Tongue (tissue), 1 donor: ENCODE measurements at regions not wholly inside any gene's neighbourhood (a gene's known extent, or its start where the extent isn't known, plus 50 kb on each side); places are given as distances from the start of the nearest gene placed in this dataset.

Source experiments
- DNase-seq: peaks from one replicate; pipeline ENCODE4 v3.0.0-alpha.2; 2015

DNA sequence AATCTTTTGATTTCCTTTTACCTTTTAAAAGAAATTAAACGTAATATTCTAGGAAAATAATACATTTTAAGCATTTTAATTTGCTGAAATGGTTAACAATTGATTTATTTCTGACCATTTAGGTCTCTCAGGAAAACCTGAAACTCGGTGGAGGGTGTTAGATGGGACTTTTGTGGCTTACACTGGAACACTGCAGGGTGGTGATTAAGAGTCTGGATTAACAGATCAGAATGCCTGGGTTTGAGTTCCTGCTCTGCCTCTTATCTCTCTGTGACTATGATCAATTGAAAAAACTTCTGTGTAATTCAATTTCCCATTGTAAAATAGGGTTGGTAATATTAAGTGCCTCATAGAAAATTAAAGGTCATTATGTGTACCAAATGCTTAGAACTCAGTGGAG is 168.7 kb downstream of the UBE2E3 start:
- DNase-seq: no peak

DNA sequence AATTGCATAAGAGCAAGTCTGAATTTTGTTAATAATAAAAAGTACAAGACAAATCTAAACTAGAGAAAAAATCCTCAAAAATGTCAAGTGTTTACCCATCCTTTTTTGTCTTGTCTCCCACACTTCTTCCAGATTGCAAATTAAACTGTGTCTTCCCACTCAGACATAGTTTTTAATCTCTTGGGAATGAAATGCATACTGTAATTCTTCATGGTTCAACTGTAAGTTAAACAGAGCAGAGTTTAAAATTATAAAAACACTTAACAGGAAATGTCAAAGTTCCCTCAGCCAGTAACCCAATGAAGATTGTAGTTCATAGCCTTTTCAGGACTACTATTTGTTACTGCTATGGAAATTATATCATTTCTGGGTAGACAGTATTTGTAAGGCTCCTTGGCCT is 171.8 kb downstream of the UBE2E3 start:
- DNase-seq: no peak

DNA sequence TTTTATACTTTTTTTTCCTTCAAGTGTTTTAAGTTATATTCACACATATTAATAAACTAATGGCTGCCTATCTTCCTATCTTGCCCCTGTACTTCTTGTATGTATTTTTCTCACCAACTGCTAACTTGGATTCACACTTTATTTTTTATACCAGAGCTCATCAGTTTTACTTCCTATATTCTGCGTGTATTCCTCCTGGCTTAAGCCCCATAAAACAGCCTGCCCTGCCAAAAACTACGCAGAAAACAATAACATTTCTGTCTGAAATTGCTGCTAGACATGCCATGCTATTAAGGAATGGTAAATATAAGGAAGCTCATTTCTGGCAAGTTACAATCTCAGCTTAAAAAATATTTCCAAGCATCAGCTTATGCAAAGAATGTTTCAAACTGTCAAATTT is 172.3 kb downstream of the UBE2E3 start:
- no peak for DNase-seq

DNA sequence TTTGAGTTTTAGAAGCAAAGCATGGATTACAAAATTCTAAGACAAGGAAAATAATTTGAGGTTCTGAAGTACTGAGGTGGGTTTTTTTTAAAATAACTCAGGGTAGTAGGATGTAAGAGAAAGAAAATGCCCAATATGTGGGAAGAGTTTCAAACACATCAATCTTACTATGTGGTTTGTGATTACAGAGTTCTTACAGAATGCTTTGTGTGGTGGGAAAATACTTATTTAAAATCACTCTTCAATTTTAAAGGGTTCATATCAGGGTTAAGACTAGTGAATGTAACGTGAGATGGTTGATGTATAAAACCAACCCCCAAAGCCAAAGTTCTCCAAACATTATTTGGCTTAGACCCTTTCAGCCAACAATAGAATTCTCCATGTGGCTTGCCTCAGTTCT is 173.5 kb downstream of the UBE2E3 start:
- DNase-seq: no peak

DNA sequence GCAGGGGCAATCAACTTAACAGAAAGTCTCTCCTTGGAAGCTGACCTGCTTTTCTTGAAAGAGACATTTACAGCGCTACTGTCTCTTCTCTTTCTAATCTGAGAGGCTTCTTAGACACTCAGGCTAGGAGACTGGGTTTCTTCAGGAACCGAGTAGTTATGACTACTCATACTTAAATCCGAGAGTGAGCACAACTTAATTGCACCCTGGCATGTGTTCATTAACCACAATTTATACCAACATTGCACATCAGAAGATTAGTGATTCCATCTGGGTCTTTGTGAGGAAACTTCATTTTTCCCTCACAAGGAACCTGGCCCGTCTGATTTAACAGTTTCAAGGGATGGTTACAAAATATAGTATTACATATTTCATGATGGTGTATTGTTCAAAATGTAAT is 176.9 kb downstream of the UBE2E3 start:
- DNase-seq: no peak

DNA sequence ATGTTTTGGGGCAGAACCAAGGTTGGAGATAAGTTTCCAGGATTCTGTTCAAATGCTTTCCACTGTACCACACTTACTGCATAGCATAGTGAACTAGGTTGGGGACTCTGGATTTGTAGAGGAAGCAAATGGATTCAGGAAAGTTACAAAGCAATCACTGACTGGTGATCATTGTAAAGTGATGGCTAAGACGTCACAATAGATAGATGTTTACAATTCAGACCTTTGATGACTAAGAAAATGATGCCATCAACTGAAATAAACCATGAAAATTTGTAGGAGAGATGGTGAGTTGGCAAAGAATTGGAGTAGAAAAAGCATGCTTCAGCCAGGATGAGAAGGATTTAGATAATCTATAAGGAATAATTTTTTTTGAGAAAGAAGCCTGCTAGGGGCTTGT is 178.0 kb downstream of the UBE2E3 start:
- no peak for DNase-seq

DNA sequence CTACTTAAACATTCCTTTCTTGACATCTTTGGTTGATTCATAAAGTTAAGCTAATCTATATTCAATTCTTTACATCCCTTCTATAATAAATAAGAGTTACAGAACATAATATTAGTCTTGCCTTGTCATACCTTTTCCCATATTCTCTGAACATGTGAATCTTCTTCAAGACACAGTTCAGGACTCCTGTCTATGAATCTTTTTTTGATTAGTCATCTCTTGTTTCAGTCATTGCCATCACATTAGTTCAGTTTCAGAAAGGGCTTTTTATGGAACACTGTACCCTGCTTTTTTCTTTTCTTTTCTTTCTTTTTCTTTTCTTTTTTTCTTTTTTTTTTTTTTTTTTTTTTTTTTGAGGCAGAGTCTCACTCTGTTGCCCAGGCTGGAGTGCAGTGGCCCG is 181.2 kb downstream of the UBE2E3 start:
- DNase-seq: no peak

DNA sequence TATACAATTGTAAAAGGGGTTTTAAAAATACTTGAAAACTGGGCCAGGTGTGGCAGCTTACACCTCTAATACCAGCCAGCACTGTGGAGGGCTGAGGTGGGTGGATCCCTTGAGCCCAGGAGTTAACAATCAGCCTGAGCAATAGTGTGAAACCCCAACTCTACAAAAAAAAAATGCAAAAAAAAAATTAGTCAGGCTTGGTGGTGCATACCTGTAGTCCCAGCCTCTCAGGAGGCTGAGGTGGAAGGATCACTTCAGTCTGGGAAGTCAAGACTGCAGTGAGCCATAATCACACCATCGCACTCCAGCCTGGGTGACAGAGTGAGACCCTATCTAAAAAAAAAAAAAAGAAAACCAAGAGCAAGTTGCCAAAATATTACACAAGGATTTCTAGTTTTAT is 182.7 kb downstream of the UBE2E3 start:
- DNase-seq: no peak

DNA sequence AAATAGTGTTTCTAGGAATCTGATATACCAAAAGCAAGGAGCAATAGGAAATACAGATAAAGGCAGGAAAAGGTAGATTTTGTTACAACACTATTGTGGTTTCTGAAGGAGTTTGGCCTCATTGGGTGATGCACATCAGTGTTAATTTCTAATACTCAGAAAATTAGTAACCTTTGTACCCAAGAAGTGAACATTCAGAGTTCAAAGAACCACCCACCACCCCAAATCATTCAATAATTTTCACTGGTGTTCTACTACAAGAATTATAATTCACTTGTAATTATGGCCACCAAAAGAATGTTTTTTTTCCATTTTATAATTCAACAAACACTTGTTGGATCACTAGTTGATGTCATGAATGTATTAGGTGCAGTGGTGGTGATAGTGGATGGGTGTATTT is 183.3 kb downstream of the UBE2E3 start:
- DNase-seq: no peak

DNA sequence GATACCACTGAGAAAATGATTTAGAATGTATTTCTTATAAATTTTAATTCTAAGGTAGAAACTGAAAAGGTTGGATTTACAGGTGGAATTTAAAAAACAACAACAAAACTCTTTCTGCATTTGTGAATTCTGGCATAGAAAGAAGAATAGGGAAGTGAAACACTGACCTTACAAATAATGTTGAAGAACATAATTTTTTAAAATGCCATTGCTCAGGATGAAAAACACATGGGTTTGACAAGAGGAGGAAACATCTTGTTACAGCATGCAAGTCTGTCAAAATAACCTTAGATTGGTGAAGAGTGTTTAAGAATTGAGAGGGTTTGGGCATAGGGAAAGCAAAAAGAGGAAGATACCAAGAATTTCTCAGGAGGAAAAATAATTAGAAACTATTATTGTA is 184.3 kb downstream of the UBE2E3 start:
- DNase-seq: no peak

DNA sequence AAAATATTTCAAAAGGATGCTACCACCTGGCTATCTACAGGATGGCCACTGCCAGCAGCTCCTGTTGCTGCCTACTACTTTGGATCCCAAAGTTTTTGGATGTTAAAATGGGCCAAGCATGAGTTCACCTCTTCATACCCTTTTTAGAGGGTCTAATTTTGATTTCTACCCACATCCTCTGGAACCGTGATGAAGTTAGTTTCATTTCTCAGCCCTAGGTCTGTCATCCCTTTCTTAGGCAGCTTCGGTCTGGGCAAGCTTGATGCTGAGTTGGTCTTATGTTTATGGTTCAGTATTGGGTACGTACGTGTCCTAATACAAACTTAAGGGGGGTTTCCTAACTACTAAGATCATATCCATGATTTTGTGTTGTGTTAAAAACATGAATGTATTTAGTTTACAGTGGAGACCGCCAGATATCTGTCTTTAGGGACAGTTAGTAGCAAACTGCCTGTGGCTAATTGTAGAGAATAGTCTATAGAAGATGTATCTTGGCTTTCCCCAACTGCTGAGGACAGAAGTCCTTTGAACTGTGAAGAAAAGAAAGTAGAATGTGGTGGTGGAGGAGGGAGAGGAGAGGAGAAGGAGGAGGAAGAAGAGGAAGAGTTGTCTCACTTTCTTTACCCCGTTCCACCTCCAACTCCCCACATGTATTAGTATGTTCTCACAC is 184.9 kb downstream of the UBE2E3 start:
- no peak for DNase-seq

DNA sequence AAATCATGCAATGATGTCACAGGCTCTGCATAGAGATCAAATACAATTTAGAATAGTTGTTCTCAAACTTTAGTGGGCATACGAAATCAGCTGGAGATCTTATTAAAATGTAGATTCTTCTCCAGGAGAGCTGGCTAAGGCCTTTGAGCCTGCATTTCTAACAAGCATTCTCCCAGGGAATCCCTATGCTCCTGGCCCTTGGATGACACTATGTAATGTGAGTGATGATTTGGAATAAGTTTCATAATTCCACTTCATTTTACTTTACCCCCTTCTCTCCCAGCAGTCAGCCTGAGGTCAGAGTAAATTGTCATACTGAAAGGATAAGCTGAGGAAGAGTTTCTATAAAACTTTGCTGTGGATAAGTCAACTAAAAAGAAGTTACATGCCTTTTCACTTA is 189.1 kb downstream of the UBE2E3 start:
- no peak for DNase-seq

DNA sequence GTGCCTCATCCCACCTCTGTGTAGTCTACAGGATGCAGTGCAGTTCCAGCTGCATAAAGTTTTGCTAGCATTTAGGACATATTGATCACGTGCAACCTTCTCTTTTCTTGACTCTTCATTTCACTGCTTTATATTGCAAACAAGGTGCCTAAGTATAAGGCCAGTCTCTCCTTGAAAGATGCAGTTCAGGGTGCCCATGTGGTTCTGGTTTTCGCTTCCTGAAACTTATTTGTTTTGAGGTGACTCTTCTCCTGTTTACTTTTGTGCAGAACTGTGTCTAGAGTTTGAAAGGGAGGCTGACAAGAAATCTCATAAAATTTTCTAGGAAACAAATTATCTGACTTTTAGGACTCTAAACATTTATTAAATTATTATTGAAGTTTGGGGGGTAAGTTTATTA is 189.9 kb downstream of the UBE2E3 start:
- no peak for DNase-seq

DNA sequence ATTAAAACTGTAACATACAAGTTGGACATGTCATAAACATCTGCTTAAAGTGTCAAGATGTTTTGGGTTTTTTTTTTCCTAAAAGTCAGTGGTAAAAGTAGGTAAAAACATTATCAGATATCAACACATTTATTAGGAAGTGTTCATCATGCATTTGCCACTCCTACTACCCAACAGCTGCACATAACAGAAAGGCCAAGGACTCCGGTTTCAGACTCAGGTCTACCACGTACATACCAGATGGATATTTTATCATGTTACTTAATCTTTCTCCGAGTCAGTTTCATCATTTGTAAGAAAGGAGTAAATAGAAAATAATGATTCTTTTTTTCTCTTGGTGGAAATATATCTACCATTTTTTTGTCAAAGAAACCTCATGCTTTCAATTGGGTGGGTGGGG is 192.3 kb downstream of the UBE2E3 start:
- peak; percentile 49 for DNase-seq

DNA sequence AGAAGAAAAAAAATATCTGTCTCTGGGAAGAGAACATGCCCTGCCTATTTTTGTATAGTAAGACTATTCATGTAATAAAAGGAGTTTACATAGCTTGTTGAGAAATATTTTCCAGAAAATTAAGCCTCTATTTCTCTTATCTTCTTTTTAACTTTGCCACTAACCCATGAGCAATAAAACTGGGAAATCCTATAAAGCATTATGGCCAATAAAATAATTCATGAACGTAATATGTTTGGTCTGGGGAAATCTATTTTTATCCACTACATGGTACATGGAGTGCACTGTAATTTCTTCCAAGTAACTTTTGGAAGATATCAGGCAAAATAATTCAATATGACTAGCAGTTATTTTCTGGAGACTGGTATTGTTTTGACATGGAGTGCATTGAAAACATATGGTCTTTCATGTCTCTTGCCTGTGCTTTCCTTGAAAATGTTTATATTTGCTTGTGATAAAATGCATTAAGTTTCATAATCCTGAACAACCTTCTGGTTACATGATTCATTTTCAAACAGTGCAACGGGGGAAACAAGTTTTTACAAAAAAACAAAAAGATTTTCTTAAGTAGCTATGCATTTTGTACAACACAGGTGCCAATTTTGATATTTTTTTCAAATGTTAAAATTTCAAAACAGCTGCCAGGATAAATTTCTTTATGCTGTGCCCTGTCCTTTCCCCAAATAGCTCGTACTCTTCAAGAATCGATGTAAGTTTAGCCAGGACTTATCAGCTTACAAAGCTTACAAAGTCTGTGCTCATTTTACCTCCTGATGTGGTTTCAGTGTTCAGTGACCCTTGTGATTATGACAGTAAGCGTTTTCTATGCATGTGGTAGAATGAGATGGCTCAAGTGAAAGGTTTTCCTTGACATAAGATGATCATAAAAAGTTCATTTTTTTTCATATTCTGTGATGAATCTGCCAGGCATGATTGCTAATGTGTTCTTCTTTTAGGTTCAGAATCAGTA is 194.5 kb downstream of the UBE2E3 start:
- DNase-seq: peak; percentile 22

DNA sequence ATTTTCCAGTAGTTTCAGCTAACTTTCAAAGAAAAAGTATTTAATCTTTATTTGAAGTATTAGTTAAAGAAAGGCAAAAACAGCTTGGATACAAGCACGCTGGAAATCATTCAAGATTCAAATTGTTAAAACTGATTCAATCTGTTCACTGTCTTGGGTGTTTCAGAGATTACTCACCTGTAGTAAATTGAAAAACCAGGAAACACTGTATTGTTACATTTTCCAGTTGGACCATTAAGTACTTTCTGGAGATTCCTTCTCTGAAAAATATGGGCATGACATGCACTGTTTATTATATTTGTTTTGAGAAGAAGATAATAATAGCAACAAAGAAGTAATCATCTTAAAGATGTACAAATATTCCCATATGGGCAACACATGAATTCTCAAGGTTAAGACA is 196.1 kb downstream of the UBE2E3 start:
- no peak for DNase-seq

DNA sequence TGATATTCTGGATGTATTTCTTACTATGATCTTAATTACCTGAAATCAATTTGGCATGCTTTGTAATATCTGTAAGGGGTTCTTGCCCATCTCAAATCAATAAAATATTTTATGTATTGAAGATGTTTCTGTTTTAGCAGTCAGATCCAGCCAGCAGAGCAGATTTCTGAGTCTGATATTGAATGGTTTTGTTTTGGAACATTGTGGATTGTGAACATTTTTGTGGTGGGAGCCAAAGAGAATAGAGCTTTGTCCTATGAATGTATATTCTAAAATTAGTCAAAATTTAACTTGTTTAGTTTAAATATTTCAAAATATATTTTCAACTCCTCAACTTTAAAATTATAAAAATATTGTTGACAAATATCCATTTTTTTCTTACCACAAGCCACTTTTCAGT is 197.0 kb downstream of the UBE2E3 start:
- DNase-seq: no peak

DNA sequence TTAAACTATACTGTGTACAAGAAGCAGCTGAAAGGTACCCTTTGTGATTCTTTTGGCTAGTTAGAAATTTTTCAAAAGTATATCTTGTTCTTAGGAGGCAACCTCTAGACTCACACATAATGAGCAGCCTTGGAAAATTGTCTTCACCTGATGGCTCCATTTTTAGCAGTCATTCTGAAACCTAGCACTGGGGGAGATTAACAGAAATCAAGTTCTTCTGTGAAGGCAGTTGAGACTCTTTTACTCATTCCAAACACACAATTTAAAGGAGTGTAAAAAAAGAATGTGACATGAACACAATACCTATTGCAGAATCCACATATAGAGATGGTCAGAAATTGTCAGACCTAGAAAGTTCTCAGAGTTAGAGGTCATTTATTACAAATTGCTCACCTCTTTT is 197.7 kb downstream of the UBE2E3 start:
- DNase-seq: no peak

DNA sequence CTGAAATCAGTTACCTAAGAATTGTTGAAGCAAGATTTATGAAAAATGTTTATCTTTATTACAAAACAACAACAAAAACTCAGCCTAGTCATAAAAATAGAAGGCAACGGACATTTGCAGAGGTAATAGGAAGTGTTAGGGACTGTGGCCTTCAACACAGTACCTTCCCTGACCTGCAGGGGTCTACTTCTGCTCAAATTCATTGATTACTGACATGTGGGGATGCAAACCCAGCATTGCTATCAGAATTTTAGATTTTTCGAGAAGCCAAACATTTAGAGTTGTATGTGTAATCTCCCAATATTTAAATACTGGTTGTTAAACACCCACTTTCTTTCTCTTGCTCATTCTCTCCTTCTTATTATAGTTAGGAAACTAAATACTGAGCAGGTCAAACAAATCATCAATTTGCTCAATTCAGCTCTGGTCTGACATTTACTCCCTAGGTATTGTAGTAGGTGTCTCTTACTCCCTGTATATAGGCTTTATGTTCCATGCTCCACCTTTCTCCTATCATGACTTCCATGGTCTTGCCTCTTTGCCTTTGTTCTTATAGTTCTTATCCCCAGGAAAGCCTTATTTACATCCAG is 198.5 kb downstream of the UBE2E3 start:
- DNase-seq: no peak

DNA sequence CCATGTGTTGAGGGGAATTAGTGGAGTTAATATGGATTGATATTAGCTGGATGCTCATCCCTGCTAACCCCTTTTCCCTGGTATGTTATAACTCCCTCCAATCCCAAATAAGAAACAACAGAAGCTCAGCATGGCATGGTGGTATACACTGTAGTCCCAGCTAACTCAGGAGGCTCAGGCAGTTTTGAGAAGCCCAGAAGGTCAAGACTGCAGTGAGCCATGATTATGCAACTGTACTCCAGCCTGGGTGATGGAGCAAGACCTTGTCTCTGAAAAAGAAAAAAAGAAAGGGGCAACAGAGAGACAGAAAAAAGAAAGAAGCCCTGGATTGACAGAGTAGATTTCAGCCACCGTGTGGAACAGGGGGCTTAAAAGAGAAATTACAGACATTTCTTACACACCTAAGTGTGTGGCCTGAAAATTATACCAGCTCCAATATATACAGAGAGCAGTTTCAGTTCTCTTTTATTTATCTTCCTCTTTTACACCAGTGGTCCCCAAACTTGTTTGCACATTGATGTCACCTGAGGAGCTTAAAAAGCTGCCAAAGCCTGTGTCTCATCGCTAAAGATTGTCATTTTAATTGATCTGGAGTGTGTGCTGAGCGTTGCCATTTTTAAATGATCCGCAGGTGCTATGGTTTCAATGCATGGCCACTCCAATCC is 203.6 kb downstream of the UBE2E3 start:
- no peak for DNase-seq

DNA sequence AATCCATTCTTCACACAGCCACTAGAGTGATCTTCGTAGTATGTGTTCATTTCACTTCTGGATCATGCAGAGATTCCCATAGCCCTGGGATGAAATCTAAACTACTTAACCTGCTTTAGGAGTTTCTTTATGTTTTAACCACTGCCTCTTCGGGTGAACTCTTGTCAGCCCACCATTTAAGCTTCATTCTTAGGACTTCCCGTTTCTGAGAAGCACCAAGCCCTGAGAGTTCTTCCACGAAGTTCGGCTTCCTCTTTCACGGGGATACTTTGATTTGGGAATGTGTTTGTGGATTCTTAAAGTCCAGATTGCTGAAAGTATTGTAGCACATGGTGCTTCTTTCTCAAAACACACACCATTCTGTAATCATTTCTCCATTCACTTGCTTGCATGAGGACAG is 205.0 kb downstream of the UBE2E3 start:
- DNase-seq: no peak

DNA sequence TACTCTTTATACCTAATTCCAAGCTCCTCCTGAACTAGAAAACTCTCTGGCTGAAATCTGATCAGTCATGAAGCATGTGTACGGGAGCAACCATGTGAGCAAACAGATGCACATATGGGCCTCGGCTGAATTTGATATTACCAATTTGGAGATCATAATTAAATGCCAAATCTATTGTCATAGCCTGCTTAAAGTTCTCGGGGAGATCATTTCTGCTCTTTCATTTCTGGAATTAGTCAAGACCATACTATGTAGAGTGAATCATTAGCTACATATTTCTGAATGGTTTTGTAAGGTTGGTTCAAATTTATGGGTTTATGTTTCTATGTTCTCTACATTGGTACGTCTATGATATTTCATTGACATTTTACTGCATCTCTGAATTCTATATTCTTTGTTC is 205.5 kb downstream of the UBE2E3 start:
- DNase-seq: no peak

DNA sequence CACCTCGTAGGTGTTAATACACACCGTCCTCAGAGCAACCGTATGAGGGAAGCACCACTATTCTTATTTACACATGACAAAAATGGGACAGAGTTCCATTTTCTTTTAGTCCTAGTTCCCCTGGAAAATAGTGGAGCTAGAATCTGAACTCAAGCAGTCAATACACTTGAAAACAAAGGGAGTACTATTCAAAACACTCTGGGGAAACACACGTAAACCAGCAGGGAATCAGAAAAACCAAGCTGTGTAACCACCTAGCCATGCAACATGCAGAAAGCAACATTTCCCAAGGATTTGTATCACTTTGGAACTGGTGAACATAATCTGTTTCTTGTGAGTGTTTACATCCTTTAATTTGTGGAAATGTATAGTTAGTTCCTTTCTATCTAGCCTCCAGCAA is 208.2 kb downstream of the UBE2E3 start:
- DNase-seq: no peak
